ENCODE measurements at regions not wholly inside any gene's neighbourhood (a gene's known extent, or its start where the extent isn't known, plus 50 kb on each side); places are given as distances from the start of the nearest gene placed in this dataset.

- DNase-seq: no peak
Measured at GRCh38 chr13:82672248-82672647, 1210.0 kb downstream of the SLITRK1 start.

DNA sequence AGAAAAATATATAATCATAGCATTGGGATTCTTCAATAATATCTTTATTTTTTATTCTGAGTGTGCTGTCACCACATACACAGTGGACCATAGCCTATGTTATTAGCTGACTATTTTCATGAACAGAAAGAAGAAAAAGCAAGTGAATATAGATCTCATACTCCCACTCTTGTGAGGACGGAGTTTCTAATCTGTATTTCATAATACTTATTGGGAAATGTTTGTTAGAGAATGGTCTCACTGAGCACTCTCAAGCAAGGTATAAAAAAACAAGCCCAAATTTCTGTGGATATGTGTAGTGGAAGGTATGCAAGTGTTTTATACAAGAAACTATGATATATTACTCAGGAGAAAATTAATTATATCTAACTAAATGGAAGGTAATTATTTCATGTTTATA, 1218.1 kb downstream of the SLITRK1 start:
- no peak for DNase-seq

GRCh38 chr13:82661126-82661525, 1221.1 kb downstream of the SLITRK1 start:
- no peak for DNase-seq

DNA sequence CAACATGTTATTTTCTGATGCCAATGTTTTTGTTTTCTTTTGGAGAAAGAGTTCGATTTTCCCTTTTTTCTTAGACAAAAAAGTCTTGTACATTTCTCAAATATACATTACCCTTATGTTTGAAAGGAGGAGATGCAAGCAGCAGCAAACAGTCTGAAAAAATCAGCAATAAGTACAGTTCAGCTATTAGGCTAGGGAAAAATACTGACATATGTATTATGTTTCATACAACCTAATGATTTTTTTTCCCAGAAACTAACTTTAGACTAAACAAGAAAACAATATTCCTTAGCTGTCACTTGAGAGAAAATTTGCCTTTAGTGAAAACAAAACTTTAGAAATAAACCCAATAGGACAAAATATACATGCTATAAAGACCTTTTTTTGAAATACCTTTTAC, 1223.5 kb downstream of the SLITRK1 start:
- DNase-seq: no peak

DNA sequence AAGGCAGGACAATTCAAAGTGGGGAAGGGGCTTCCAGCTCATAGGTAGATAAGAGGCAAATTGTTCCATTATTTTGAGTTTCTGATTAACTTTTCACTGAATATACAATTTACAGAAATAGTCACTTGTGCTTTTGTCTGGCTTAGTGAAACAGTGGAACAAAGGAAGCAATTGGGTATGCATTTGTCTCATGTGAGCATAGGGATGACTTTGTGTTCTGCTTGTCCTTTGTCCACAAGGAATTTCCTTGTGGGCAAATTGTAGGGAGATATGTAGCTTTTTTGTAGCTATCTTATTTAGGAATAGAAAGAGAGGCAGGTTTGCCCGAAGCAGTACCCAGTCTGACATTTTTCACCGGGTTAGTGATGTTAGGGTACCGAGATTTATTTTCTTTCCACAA, 1224.8 kb downstream of the SLITRK1 start:
- no peak for DNase-seq

- no peak for DNase-seq
Measured at GRCh38 chr13:82654861-82655855, 1227.1 kb downstream of the SLITRK1 start.

DNA sequence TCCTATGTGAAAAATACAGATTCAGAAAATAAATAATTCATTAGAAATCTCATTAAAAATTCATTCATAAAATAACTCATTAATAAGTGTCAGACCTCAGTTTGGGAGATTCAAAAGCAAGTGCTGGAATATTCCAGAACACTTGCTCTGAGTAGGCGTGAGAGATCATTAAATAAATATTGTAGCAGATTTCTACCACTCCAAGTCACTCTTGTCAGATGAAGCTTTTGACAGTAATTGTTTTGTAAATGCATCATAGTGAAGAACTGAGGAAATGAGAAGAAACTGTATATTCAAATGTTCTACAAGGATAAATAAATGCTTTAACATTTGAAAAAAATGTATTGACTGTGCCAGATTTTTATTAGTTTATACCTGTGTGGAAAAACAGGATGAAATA, 1228.1 kb downstream of the SLITRK1 start:
- no peak for DNase-seq

- no peak for DNase-seq
Measured at GRCh38 chr13:82647540-82647939, 1234.7 kb downstream of the SLITRK1 start.

- no peak for DNase-seq
Measured at GRCh38 chr13:82636119-82636518, 1246.2 kb downstream of the SLITRK1 start.

- no peak for DNase-seq
Measured at GRCh38 chr13:82634946-82635345, 1247.3 kb downstream of the SLITRK1 start.

DNA sequence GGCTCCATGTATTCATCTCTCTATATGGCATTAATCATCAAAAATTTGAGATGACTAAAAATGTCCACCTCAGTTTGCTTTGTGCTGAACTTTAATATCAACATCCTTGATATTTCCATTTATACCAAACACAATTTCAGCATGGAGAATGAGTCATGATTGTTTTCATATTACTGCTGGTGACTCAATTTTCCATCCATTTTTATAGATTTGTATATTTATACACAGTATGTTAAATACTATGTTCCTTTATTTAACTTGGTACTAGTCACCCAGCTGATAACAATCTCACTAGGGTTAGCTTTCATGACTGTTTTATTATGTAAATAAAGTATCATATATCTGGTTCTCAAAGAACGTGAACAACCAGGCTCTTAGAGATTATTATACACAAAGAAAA, 1255.1 kb downstream of the SLITRK1 start:
- no peak for DNase-seq

GRCh38 chr13:82625717-82626116, 1256.6 kb downstream of the SLITRK1 start:
- DNase-seq: no peak

DNA sequence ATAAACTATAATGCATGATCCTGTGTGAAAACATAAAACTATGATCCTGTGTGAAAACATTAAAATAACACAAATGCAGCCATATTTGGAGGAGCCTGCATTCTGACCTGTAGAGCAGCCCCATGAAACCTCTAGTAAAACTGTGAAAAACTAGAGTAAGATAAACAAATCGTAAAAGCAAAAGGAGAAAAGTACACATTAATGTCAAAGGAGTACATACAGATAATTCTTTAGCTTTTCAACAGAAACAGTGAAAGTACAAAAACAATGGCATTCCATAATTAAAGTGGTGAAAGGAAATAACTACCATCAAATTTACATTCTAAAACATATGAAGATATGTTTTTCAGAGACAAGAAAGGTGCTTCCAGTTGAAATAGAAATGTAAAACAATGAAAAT, 1267.2 kb downstream of the SLITRK1 start:
- no peak for DNase-seq

DNA sequence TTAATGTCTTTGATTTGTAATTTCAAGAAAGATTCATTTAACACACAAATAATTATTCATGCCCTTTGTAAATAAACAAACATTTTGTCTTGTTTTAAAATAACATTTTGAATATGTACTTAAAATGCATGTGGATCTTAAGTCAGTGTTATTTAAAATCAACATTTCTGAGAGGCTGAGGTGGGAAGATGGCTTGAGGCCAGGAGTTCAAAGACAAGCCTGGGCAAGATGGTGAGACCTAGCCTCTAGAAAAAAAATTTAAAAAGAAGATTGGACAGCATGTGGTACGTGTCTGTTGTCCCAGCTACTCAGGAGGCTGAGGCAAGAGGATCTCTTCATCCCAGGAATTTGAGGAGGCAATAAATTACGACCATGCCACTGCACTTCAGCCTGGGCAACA, 1268.2 kb downstream of the SLITRK1 start:
- no peak for DNase-seq

DNA sequence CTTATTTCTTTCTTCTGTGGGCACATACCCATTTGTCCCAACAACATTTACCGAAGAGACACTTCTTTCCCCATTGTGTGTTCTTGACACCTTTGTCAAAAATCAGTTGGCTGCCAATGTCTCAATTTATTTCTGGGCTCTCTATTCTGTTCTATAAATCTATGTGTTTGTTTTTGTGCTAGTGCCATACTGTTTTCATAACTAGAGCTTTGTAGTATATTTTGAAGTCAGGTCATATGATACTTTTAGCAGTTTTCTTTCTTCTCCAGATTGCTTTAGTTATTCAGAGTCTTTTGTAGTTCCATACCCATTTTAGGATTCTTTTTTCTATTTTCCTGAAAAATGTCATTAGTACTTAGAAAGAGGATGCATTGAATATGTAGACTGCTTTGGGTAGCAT, 1276.3 kb downstream of the SLITRK1 start:
- no peak for DNase-seq

DNA sequence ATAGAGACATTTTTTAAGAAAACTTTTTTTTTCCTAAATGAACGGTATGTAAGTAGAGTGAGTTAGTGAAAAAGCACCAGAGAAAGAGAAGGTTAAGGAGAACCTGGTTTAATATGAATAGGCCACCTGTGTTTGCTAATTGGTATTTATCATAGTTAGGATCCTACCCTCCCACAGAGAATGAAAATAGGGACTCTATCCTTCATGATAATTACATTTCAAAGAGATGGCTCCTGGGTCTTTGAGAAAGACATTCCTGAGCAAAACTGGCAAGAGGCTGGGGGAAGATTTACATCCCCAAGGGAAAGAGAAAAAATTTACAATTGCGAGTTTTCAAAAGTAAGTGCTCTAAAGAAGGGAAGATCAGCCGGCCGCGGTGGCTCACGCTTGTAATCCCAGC, 1284.5 kb downstream of the SLITRK1 start:
- no peak for DNase-seq

GRCh38 chr13:82593239-82593638, 1289.0 kb downstream of the SLITRK1 start:
- no peak for DNase-seq

DNA sequence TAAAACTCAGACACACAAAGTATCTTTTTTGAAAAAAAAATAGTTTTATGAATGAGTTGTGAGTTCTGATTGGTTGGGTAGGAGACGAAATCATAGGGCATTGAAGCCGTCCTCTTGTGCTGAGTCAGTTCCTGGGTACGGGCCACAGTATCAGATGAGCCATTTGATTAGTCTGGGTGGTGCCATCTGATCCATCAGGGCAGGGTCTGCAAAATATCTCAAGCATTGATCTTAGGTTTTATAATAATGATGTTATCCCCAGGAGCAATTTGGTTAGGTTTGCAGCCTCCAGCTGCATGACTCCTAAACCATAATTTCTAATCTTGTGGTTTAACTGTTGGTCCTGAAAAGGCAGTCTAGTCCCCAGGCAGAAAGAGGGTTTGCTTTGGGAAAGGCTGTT, 1310.6 kb downstream of the SLITRK1 start:
- DNase-seq: no peak

GRCh38 chr13:82569581-82569980, 1312.7 kb downstream of the SLITRK1 start:
- no peak for DNase-seq

- DNase-seq: no peak
Measured at GRCh38 chr13:82566864-82567263, 1315.4 kb downstream of the SLITRK1 start.

DNA sequence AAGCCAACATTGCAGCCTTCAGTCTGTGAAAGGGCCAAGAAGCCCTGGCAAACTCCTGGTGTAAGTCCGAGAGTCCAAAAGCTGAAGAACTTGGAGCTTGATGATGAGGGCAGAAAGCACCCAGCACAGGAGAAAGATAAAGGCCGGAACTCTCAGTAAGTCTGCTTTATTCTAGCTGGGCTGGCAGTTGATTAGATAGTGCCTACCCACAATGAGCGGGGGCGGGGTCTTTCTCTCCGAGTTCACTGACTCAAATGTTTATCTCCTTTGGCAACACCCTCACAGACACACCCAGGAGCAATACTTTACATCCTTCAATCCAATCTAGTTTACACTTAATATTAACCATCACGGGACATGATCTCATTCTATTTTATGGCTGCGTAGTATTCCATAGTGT, 1317.1 kb downstream of the SLITRK1 start:
- no peak for DNase-seq

GRCh38 chr13:82560889-82561288, 1321.4 kb downstream of the SLITRK1 start:
- DNase-seq: no peak

DNA sequence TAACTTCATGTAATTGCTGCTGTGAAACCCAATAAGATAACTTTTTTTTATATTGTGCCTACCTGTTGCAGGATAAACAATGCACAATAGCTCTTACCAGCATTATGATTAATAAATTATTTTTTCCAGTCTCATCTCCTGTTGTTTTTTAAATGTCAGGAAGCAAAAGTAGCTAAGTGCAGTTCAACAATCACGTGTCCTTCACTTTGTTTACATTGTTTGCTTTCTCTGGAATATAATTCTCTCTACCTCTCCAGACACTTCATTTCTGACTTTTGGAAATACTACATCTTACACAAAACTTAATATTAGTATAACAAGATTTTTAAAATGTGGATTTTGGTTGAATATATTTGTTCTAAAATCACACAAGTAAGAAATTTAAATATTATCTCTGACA, 1359.4 kb downstream of the SLITRK1 start:
- no peak for DNase-seq

DNA sequence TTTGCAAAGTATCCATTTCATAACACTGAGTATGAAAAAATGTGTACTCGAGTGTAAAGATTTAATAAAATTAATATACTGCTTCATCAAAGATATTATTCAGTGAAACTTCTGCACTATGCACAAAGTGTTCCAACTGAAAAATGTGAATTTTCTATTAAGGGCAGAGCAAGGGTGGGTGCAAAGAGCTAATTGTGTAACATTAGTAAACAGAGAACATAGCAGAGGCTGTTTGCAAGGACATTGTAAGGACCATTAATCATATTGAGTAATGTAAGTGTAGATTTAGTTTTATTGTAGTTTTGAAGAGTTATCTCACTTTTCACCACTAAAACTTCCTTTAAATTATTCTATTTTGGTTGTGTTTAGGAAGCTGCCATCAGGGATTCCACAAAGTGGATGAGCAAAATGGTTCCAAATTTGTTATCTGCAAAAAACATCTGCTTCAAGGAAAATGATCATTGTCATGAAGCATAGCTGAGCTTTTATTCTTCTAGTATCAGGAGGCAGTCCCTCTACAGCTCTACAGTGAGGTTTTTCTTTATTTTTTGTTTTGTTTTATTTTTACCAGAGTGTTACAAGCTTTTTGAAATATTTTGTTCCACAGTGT, 1375.4 kb downstream of the SLITRK1 start:
- DNase-seq: no peak

Measured in CD4-positive, alpha-beta T cell treated with Interleukin-15 for 1 hour (primary cell).